CD4-positive, alpha-beta T cell (primary cell): ENCODE measurements at regions not wholly inside any gene's neighbourhood (a gene's known extent, or its start where the extent isn't known, plus 50 kb on each side); places are given as distances from the start of the nearest gene placed in this dataset.

Experiments
- ATAC-seq: fragments of 200-7000 bp; cut with Tn5 transposase; one replicate; pipeline ENCODE4 v1.10.0; 2022; ENCODE audit warnings: mild to moderate bottlenecking; ENCODE audit not compliant: poor library complexity
- CTCF ChIA-PET: fragments of 350-600 bp; sonication (Branson Sonifier 250); formaldehyde crosslinking; loops from one replicate; lab custom pipeline; 2021; ENCODE audit warnings: antibody characterized with exemption, inconsistent platforms; lab: Charles Lee
- POLR2A ChIA-PET: fragments of 350-600 bp; sonication (Branson Sonifier 250); formaldehyde crosslinking; loops from one replicate; lab custom pipeline; 2021; ENCODE audit warnings: antibody characterized with exemption, inconsistent platforms; lab: Charles Lee
- DNase-seq, 14 experiments: peaks; one replicate each; pipeline ENCODE4 v3.0.0-alpha.2; 2013 to 2020; ENCODE audit warnings: mixed read lengths in 2 of 14
- H3K27ac ChIP-seq, 2 donors: one replicate each; pipeline versions ENCODE4 v1.5.1 to v1.7.0; 2013; ENCODE audit warnings: low read length in 2 of 2, low read depth in 1 of 2, mild to moderate bottlenecking in 1 of 2
- H3K27me3 ChIP-seq, 2 experiments: 1 replicate in 1 of 2; 2 replicates in 1 of 2; pipeline versions ENCODE4 v1.6.1 to v1.7.0; 2013; ENCODE audit warnings: low read length in 2 of 2, control low read depth in 1 of 2, mild to moderate bottlenecking in 1 of 2, moderate library complexity in 1 of 2; ENCODE audit not compliant: insufficient read depth in 2 of 2, control insufficient read depth in 1 of 2
- H3K36me3 ChIP-seq: one replicate; pipeline ENCODE4 v1.6.1; 2013; ENCODE audit warnings: low read length, control low read depth; ENCODE audit not compliant: insufficient read depth
- H3K4me1 ChIP-seq: one replicate; pipeline ENCODE4 v1.6.1; 2013; ENCODE audit warnings: low read length, control low read depth; ENCODE audit not compliant: insufficient read depth
- H3K4me3 ChIP-seq: one replicate; pipeline ENCODE4 v1.5.1; 2013; ENCODE audit warnings: mild to moderate bottlenecking, low read length, moderate library complexity
- H3K9me3 ChIP-seq, 2 experiments: 1 replicate in 1 of 2; 2 replicates in 1 of 2; pipeline versions ENCODE4 v1.6.1 to v1.7.0; 2013; ENCODE audit warnings: low read length in 2 of 2, mild to moderate bottlenecking in 2 of 2, control low read depth in 1 of 2, moderate library complexity in 1 of 2; ENCODE audit not compliant: control insufficient read depth in 1 of 2, insufficient read depth in 1 of 2
- H3K27ac Mint-ChIP-seq: one replicate; pipeline ENCODE4 v1.8.0; 2020; ENCODE audit warnings: mixed read lengths
- H3K27me3 Mint-ChIP-seq: one replicate; pipeline ENCODE4 v1.8.0; 2021; ENCODE audit warnings: mixed read lengths
- H3K36me3 Mint-ChIP-seq: one replicate; pipeline ENCODE4 v1.8.0; 2021; ENCODE audit warnings: low read depth, mixed read lengths
- H3K4me1 Mint-ChIP-seq: one replicate; pipeline ENCODE4 v1.8.0; 2021; ENCODE audit warnings: low read depth, mixed read lengths
- H3K4me3 Mint-ChIP-seq: one replicate; pipeline ENCODE4 v1.8.0; 2020; ENCODE audit warnings: mild to moderate bottlenecking, mixed read lengths
- H3K9me3 Mint-ChIP-seq: one replicate; pipeline ENCODE4 v1.8.0; 2020; ENCODE audit warnings: mixed read lengths
- CTCF ChIP-seq: fragments of 200-600 bp; IDR thresholded peaks from one replicate; pipeline ENCODE4 v1.8.0; 2022; ENCODE audit warnings: antibody characterized with exemption, mild to moderate bottlenecking
- intact Hi-C, 2 experiments: fragments of 100-400 bp; cut with DNase I in 1 of 2; cut with micrococcal nuclease in 1 of 2; formaldehyde crosslinking; loops; one replicate each; pipeline versions ENCODE4 v1.15.1 to v1.9.0; 2023 to 2025; cut with DNase I, micrococcal nuclease

GRCh38 chr2:157172866-157173578 is 84.5 kb upstream of the GALNT5 start:
- ChIA-PET CTCF (no interaction called here), POLR2A (no interaction called here)
- no peak overlapping the region for H3K4me3 ChIP-seq
- intact Hi-C loops: no loop called here
- no peaks in the 10 kb centered on the region for H3K36me3 ChIP-seq
- H3K9me3 Mint-ChIP-seq: no peaks in the 10 kb centered on the region
- no peaks in the 10 kb centered on the region for H3K27me3 ChIP-seq
- no peaks in the 10 kb centered on the region for H3K9me3 ChIP-seq
- no peak overlapping the region for H3K27ac ChIP-seq
- TF ChIP-seq CTCF: no peak
- H3K4me3 Mint-ChIP-seq: no peak overlapping the region
- no peak for ATAC-seq
- H3K36me3 Mint-ChIP-seq: no peaks in the 10 kb centered on the region
- H3K27me3 Mint-ChIP-seq: peaks cover 5% of the 10 kb centered on the region
- H3K27ac Mint-ChIP-seq: no peak overlapping the region
- no peaks in the 10 kb centered on the region for H3K4me1 ChIP-seq
- H3K4me1 Mint-ChIP-seq: no peaks in the 10 kb centered on the region
- no peak for DNase-seq

- H3K4me3 ChIP-seq: no peak overlapping the region
- no peak for TF ChIP-seq CTCF
- no peaks in the 10 kb centered on the region for H3K27me3 ChIP-seq
- no peaks in the 10 kb centered on the region for H3K9me3 ChIP-seq
- H3K4me1 Mint-ChIP-seq: no peaks in the 10 kb centered on the region
- peaks cover 5% of the 10 kb centered on the region for H3K27me3 Mint-ChIP-seq
- no peak overlapping the region for H3K27ac ChIP-seq
- DNase-seq (peak in 1 of 14 experiments; percentile 2), ATAC-seq (no peak)
- no peak overlapping the region for H3K27ac Mint-ChIP-seq
- intact Hi-C loops: no loop called here
- no peak overlapping the region for H3K4me3 Mint-ChIP-seq
- H3K36me3 Mint-ChIP-seq: no peaks in the 10 kb centered on the region
- ChIA-PET CTCF (no interaction called here), POLR2A (no interaction called here)
- no peaks in the 10 kb centered on the region for H3K36me3 ChIP-seq
- no peaks in the 10 kb centered on the region for H3K9me3 Mint-ChIP-seq
- H3K4me1 ChIP-seq: no peaks in the 10 kb centered on the region
Measured at GRCh38 chr2:157173740-157174184, 83.7 kb upstream of the GALNT5 start.

- DNase-seq: no peak
- Mint-ChIP-seq H3K36me3 (no peaks in the 10 kb centered on the region), H3K27me3 (peaks cover 5% of the 10 kb centered on the region), H3K4me3 (no peak overlapping the region), H3K27ac (no peak overlapping the region), H3K4me1 (no peaks in the 10 kb centered on the region), H3K9me3 (no peaks in the 10 kb centered on the region)
- H3K36me3 ChIP-seq: no peaks in the 10 kb centered on the region
- no peak for TF ChIP-seq CTCF
- no peaks in the 10 kb centered on the region for H3K9me3 ChIP-seq
- no peaks in the 10 kb centered on the region for H3K4me1 ChIP-seq
- H3K27me3 ChIP-seq: no peaks in the 10 kb centered on the region
- no peak for ATAC-seq
- ChIA-PET POLR2A (no interaction called here), CTCF (no interaction called here)
- no peak overlapping the region for H3K27ac ChIP-seq
- H3K4me3 ChIP-seq: no peak overlapping the region
- intact Hi-C loops: no loop called here
Measured at GRCh38 chr2:157174321-157174720, 83.2 kb upstream of the GALNT5 start.
